AG09319 (cell line): ENCODE measurements at regions not wholly inside any gene's neighbourhood (a gene's known extent, or its start where the extent isn't known, plus 50 kb on each side); places are given as distances from the start of the nearest gene placed in this dataset.

Source experiments
- DNase-seq: peaks from one replicate; pipeline ENCODE4 v3.0.0-alpha.2; 2010; ENCODE audit warnings: low read depth; ENCODE audit errors: extremely low read depth
- CTCF ChIP-seq: IDR thresholded peaks from 2 replicates; pipeline ENCODE4 v1.5.1; 2011; ENCODE audit warnings: low read depth, mild to moderate bottlenecking, inconsistent platforms, low read length, moderate library complexity

GRCh38 chr12:75894965-75895754 is 136.4 kb downstream of the PHLDA1 start:
- no peak for TF ChIP-seq CTCF
- no peak for DNase-seq

GRCh38 chr12:75893765-75894164 is 137.8 kb downstream of the PHLDA1 start:
- DNase-seq, result no peak
- TF ChIP-seq CTCF, result no peak

- peak; percentile 18 for DNase-seq
- no peak for TF ChIP-seq CTCF
Observed at GRCh38 chr12:75892731-75893408, 138.7 kb downstream of the PHLDA1 start.

- no peak for DNase-seq
- no peak for TF ChIP-seq CTCF
Observed at GRCh38 chr12:75891072-75891471, 140.5 kb downstream of the PHLDA1 start.

GRCh38 chr12:75890660-75891059 is 140.9 kb downstream of the PHLDA1 start:
- TF ChIP-seq CTCF, result no peak
- no peak for DNase-seq

GRCh38 chr12:75890141-75890540 is 141.4 kb downstream of the PHLDA1 start:
- no peak for TF ChIP-seq CTCF

GRCh38 chr12:75888874-75889613 is 142.5 kb downstream of the PHLDA1 start:
- no peak for TF ChIP-seq CTCF
- DNase-seq, result no peak

More at GRCh38 chr12:75890141-75890540, 141.4 kb downstream of the PHLDA1 start:
- DNase-seq, result no peak
